AG10803 (cell line): ENCODE measurements at regions not wholly inside any gene's neighbourhood (a gene's known extent, or its start where the extent isn't known, plus 50 kb on each side); places are given as distances from the start of the nearest gene placed in this dataset.
"Not testable (repeated sequence)": the region's sequence is repeated elsewhere in the genome, so short reads cannot be mapped to it uniquely, and the experiment has no call there.

Source experiments
- DNase-seq: peaks from one replicate; pipeline ENCODE4 v3.0.0; 2010; ENCODE audit warnings: low read depth
- H3K4me3 ChIP-seq: 2 replicates; pipeline ENCODE4 v1.5.1; 2011; ENCODE audit warnings: mild to moderate bottlenecking, low read length, control low read depth
- TF ChIP-seq, protein P1 (sequence below): conservative IDR thresholded peaks from 2 replicates; pipeline ENCODE4 v1.5.1; 2011; ENCODE audit warnings: mild to moderate bottlenecking, low read length, control low read depth, inconsistent platforms

DNA sequence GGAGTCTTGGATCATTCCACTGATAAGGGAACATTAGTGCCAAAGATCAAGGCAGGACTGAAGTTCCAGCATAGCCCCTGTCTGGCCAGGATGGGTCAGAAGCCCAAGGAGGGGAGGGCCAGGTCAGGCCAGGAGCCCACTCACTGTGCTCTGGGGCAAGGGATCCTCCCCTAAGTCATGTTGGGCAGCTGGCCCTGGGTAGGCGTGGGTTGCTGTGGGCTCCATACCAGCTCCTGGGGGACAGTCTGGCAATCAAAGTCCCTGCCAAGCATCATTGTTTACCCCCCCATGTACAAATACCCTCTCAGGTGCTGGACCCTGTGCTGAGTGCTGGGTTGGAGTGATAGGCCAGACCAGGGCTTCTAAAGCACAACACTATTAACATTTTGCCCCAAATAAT, 130.5 kb downstream of the IRX5 start:
- no peak for DNase-seq
- H3K4me3 ChIP-seq, result no peak overlapping the region
- TF ChIP-seq, protein P1, sequence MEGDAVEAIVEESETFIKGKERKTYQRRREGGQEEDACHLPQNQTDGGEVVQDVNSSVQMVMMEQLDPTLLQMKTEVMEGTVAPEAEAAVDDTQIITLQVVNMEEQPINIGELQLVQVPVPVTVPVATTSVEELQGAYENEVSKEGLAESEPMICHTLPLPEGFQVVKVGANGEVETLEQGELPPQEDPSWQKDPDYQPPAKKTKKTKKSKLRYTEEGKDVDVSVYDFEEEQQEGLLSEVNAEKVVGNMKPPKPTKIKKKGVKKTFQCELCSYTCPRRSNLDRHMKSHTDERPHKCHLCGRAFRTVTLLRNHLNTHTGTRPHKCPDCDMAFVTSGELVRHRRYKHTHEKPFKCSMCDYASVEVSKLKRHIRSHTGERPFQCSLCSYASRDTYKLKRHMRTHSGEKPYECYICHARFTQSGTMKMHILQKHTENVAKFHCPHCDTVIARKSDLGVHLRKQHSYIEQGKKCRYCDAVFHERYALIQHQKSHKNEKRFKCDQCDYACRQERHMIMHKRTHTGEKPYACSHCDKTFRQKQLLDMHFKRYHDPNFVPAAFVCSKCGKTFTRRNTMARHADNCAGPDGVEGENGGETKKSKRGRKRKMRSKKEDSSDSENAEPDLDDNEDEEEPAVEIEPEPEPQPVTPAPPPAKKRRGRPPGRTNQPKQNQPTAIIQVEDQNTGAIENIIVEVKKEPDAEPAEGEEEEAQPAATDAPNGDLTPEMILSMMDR, result no peak

DNA sequence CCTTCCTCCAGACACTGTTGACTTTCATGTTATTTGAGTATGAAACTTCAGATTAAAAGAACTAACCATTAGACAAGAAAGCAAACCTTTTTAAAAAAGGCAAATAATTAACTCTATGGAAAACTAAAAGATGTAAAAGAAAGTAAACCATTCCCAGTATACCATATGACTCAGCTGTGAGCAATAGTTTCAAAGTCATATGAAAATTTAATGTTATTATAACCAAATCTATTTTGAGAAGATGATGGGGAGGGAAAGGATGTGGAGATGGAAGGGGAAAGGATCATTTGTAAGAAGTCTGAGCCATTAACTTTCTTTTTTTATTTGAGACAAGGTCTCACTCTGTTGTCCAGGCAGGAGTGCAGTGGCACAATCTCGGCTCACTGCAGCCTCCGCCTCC, 131.8 kb downstream of the IRX5 start:
- TF ChIP-seq, protein P1, result no peak
- no peak overlapping the region for H3K4me3 ChIP-seq
- DNase-seq, result no peak

DNA sequence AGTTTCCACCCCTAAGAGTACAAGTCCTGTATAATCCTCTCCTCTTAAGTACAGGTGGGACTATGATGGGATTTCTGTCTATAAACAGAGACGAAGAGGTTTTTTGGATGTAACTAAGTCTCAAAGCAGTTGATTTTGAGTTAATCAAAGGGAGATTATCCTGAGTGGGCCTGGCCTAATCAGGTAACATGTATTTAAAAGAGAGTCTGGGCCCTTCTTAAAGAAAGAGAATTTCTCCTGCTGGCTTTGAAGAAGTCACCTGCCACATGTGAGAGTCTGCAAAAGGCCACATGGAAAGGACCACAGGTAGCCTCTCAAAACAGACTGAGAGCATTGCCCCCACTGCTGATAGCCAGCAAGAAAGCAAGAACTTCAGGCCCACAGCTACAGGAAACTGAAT, 142.3 kb downstream of the IRX5 start:
- no peak for DNase-seq
- no peak overlapping the region for H3K4me3 ChIP-seq
- TF ChIP-seq, protein P1, result no peak

DNA sequence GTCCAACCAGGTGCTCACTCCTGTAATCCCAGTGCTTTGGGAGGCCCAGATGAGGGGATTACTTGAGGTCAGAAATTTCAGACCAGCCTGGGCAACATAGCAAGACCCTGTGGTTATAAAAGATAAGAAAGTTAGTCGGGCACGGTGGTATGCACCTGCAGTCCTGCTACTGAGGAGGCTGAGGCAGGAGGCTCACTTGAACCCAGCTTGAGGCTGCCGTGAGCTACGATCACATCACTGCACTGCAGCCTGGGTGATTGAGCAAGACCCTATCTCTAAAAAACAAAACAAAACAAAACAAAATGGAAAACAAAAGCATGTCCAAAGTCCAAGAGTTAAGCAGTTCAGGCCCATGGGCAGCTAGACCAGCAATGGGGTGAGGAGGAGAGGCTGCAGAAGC, 143.2 kb downstream of the IRX5 start:
- TF ChIP-seq, protein P1, result no peak
- H3K4me3 ChIP-seq, result no peak overlapping the region
- no peak for DNase-seq

DNA sequence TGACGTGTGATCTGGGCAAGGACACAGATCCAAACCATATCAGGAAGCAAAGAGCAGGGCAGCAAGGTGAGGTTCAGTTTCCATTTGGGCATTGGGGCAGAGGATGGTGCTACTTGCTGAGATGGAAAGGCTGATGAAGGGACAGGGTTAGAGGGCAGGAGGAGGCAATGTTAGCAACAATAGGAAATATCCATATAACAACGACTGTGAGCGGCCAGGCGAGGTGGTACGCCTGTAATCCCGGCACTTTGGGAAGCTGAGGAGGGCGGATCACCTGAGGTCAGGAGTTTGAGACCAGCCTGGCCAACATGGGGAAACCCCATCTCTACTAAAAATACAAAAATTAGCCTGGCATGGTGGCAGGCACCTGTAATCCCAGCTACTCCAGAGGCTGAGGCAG, 144.5 kb downstream of the IRX5 start:
- not testable (repeated sequence) for H3K4me3 ChIP-seq, DNase-seq

DNA sequence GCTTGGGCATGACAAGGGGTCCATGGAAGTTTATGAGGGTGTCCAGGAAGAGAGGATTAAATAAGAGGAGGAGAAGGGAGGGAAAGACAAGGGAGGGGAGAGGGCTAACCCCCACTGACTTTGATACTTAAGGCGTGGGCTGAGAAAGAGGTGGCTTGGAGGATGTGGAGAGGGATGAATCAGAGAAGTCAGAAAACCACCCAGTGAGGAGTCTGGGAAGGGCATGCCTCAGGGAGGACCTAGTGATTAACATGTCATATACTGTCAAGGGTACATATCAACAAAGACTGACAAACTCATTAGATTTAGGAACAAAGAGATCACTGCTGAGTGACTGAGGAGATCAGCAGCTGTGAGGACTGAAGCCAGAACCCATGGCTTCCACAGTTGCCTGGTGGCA, 145.4 kb downstream of the IRX5 start:
- DNase-seq, result no peak
- TF ChIP-seq, protein P1, result no peak
- H3K4me3 ChIP-seq, result no peak overlapping the region

DNA sequence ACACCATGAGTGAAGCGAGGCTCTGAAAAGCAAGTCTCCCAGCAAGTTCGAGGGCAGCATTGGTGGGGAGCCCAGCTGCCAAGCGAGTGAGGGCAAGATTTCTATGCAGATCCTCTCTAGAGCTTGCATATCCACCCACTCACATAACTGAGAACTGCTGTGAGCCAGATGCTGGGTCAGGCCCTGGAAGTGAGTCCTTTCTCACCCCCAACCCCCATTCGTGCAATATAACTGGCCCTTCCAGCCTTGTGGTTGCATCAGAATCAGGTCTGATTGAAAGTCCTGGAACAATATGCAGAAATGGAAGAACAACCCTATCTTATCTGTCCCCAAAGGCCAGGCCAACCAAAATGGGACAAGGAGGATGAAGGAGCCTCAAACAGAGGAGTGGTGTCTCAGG, 146.6 kb downstream of the IRX5 start:
- no peak overlapping the region for H3K4me3 ChIP-seq
- TF ChIP-seq, protein P1, result no peak
- peak; percentile 41 for DNase-seq

DNA sequence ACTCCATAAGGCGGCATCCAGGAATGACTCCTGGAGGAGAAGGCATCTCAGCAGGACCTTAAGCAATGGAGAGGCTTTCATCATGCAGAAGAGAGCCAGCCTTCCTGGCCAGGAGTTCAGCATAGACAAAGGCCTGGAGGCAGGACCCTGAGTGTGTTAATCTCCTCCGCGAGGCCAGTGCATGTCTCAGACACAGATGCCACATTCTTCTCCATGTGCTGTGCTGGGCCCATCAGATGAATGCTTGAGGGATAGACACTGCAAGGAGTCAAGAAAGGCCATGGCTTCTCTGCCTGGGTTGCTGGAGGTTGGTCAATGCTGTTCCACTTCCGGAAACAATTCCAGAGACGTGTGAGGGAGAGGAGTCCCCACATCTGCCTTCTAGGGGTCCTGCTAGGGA, 147.5 kb downstream of the IRX5 start:
- TF ChIP-seq, protein P1, result no peak
- H3K4me3 ChIP-seq, result no peak overlapping the region
- DNase-seq, result no peak
